ENCODE measurements at regions not wholly inside any gene's neighbourhood (a gene's known extent, or its start where the extent isn't known, plus 50 kb on each side); places are given as distances from the start of the nearest gene placed in this dataset.

DNA sequence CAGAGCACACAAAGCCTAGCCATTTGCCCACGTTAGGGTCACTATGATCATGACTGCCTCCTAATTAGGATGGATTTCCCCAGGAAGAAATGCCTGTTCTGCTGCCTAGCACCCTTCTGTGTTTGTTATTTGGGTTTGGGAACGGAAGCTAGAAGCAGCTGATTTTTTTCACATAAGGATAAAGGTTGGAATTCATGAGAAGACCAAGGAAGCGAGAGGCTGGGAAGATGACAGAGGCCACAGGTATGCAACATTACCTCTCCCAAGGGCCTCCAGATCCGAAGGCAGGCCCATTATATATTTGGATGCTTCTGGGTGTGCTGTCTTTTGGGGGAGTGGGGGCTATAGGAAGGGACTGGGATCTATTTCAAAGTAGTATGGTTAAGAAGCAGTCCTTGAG is 204.7 kb downstream of the FBXO15 start:
- H3K4me1 ChIP-seq (ENCODE audit: control insufficient read depth, insufficient read depth, low read length): no peaks in the 10 kb centered on the region
- no peak overlapping the region for H3K27ac Mint-ChIP-seq
- no peak for DNase-seq
- no peak overlapping the region for H3K4me3 Mint-ChIP-seq
- no peaks in the 10 kb centered on the region for H3K4me1 Mint-ChIP-seq
- H3K36me3 ChIP-seq (ENCODE audit: control insufficient read depth, insufficient read depth, low read length): no peaks in the 10 kb centered on the region
- H3K9me3 Mint-ChIP-seq: no peaks in the 10 kb centered on the region
- WGBS, 2 experiments (ENCODE audit: insufficient coverage in 1 of 2, insufficient read length in 1 of 2): 93% methylated on average over 4 of the region's 4 CpGs
- TF ChIP-seq, protein P1, sequence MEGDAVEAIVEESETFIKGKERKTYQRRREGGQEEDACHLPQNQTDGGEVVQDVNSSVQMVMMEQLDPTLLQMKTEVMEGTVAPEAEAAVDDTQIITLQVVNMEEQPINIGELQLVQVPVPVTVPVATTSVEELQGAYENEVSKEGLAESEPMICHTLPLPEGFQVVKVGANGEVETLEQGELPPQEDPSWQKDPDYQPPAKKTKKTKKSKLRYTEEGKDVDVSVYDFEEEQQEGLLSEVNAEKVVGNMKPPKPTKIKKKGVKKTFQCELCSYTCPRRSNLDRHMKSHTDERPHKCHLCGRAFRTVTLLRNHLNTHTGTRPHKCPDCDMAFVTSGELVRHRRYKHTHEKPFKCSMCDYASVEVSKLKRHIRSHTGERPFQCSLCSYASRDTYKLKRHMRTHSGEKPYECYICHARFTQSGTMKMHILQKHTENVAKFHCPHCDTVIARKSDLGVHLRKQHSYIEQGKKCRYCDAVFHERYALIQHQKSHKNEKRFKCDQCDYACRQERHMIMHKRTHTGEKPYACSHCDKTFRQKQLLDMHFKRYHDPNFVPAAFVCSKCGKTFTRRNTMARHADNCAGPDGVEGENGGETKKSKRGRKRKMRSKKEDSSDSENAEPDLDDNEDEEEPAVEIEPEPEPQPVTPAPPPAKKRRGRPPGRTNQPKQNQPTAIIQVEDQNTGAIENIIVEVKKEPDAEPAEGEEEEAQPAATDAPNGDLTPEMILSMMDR (conservative IDR thresholded peaks at IDR 0.05): no peak
- H3K27ac ChIP-seq (ENCODE audit: low read depth, low read length): no peak overlapping the region
- no peak overlapping the region for H3K9ac ChIP-seq (ENCODE audit: extremely low read depth, low read length, poor library complexity, severe bottlenecking)
- no peaks in the 10 kb centered on the region for H3K9me3 ChIP-seq (ENCODE audit: control insufficient read depth, low read length)
- H3K36me3 Mint-ChIP-seq (ENCODE audit: low read depth): no peaks in the 10 kb centered on the region
- no peak overlapping the region for H3K4me3 ChIP-seq (ENCODE audit: low read length)
- H3K27me3 Mint-ChIP-seq (ENCODE audit: insufficient read depth): peaks cover 2% of the 10 kb centered on the region
- no peaks in the 10 kb centered on the region for H3K27me3 ChIP-seq (ENCODE audit: control insufficient read depth, insufficient read depth, low read length, poor library complexity, severe bottlenecking)

DNA sequence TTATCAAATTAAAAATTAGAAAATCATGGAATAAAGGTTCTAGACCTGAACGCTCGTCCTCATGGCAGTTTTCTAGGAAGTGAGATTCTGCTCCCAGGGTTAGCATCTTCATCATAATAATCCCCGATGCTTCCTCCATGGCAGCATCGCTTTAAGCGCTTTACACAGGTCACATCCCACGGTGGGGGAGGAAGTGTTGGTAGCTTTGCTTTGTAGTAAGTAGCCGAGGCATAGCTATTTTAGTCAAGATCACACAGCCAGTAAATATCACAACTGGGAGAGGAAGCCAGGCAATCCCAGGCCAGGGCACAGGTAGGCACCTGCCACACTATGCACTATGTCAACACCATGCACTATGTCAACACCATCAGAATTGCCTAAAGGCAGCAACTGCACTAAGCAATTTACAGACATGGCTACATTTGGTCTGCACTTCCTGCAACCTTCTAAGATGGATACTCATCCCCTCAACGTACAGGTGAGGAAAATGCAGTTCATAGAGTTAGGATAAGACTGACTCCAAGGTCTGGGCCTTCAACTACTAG is 205.5 kb downstream of the FBXO15 start:
- Mint-ChIP-seq H3K4me1 (no peaks in the 10 kb centered on the region), H3K27ac (no peak overlapping the region), H3K4me3 (no peak overlapping the region), H3K36me3 (ENCODE audit: low read depth) (no peaks in the 10 kb centered on the region), H3K9me3 (no peaks in the 10 kb centered on the region), H3K27me3 (ENCODE audit: insufficient read depth) (peaks cover 3% of the 10 kb centered on the region)
- Histone ChIP-seq H3K27me3 (ENCODE audit: control insufficient read depth, insufficient read depth, low read length, poor library complexity, severe bottlenecking) (no peaks in the 10 kb centered on the region), H3K9ac (ENCODE audit: extremely low read depth, low read length, poor library complexity, severe bottlenecking) (no peak overlapping the region), H3K4me3 (ENCODE audit: low read length) (no peak overlapping the region), H3K9me3 (ENCODE audit: control insufficient read depth, low read length) (no peaks in the 10 kb centered on the region), H3K27ac (ENCODE audit: low read depth, low read length) (no peak overlapping the region), H3K4me1 (ENCODE audit: control insufficient read depth, insufficient read depth, low read length) (no peaks in the 10 kb centered on the region), H3K36me3 (ENCODE audit: control insufficient read depth, insufficient read depth, low read length) (no peaks in the 10 kb centered on the region)
- DNase-seq: no peak
- WGBS, 2 experiments (ENCODE audit: insufficient coverage in 1 of 2, insufficient read length in 1 of 2): 96 to 100% methylated on average over 3 to 8 of the region's 8 CpGs
- TF ChIP-seq, protein P1 (conservative IDR thresholded peaks at IDR 0.05): no peak

DNA sequence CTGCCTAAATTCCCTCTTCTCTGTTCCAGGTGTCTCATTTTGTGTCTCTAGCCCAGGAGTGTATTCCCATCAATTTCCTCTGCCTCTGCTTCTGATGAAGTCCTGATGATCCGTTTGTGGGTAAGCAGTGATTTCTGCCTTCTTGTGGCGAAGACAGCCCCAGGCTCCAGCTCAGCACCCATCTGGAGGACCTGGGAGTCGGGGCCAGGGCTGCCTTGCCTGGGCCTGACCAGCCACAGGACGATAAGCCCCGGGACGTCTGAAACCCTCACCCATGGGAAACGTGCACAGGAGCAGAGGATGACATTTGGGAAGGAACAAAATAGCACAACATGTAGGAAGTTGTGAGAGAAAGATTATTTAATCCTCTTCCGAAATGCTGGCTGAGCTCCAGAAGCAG is 206.9 kb downstream of the FBXO15 start:
- H3K4me1 Mint-ChIP-seq: no peaks in the 10 kb centered on the region
- TF ChIP-seq, protein P1 (conservative IDR thresholded peaks at IDR 0.05): no peak
- no peak overlapping the region for H3K4me3 Mint-ChIP-seq
- H3K27ac Mint-ChIP-seq: no peak overlapping the region
- H3K4me3 ChIP-seq (ENCODE audit: low read length): no peak overlapping the region
- no peak for DNase-seq
- H3K4me1 ChIP-seq (ENCODE audit: control insufficient read depth, insufficient read depth, low read length): no peaks in the 10 kb centered on the region
- 92 to 96% methylated on average over 8 of the region's 8 CpGs for WGBS, 2 experiments (ENCODE audit: insufficient coverage in 1 of 2, insufficient read length in 1 of 2)
- H3K9me3 ChIP-seq (ENCODE audit: control insufficient read depth, low read length): no peaks in the 10 kb centered on the region
- no peaks in the 10 kb centered on the region for H3K36me3 Mint-ChIP-seq (ENCODE audit: low read depth)
- H3K27ac ChIP-seq (ENCODE audit: low read depth, low read length): no peak overlapping the region
- no peaks in the 10 kb centered on the region for H3K36me3 ChIP-seq (ENCODE audit: control insufficient read depth, insufficient read depth, low read length)
- no peaks in the 10 kb centered on the region for H3K27me3 ChIP-seq (ENCODE audit: control insufficient read depth, insufficient read depth, low read length, poor library complexity, severe bottlenecking)
- no peaks in the 10 kb centered on the region for H3K9me3 Mint-ChIP-seq
- no peak overlapping the region for H3K9ac ChIP-seq (ENCODE audit: extremely low read depth, low read length, poor library complexity, severe bottlenecking)
- peaks cover 3% of the 10 kb centered on the region for H3K27me3 Mint-ChIP-seq (ENCODE audit: insufficient read depth)
